ENCODE measurements at regions not wholly inside any gene's neighbourhood (a gene's known extent, or its start where the extent isn't known, plus 50 kb on each side); places are given as distances from the start of the nearest gene placed in this dataset.

- no peak for DNase-seq (ENCODE audit: low spot score)
These were observed 1010.0 kb downstream of the TYW1 start for GRCh38 chr7:68006619-68007018.

- peak; percentile 46 for DNase-seq (ENCODE audit: low spot score)
These were observed 1013.1 kb downstream of the TYW1 start for GRCh38 chr7:68009716-68010115.

GRCh38 chr7:68014031-68014736 is 1017.6 kb downstream of the TYW1 start:
- no peak for DNase-seq (ENCODE audit: low spot score)

- no peak for DNase-seq (ENCODE audit: low spot score)
These were observed 1018.7 kb downstream of the TYW1 start for GRCh38 chr7:68015122-68015977.

GRCh38 chr7:68015978-68016532 is 1019.4 kb downstream of the TYW1 start:
- DNase-seq (ENCODE audit: low spot score): no peak

GRCh38 chr7:68020102-68020501 is 1023.5 kb downstream of the TYW1 start:
- no peak for DNase-seq (ENCODE audit: low spot score)

- no peak for DNase-seq (ENCODE audit: low spot score)
These were observed 1028.7 kb downstream of the TYW1 start for GRCh38 chr7:68025369-68025768.

GRCh38 chr7:68030530-68030929 is 1033.9 kb downstream of the TYW1 start:
- DNase-seq (ENCODE audit: low spot score): no peak

- DNase-seq (ENCODE audit: low spot score): no peak
These were observed 1034.7 kb downstream of the TYW1 start for GRCh38 chr7:68031180-68031943.

- DNase-seq (ENCODE audit: low spot score): peak; percentile 92
These were observed 1042.1 kb downstream of the TYW1 start for GRCh38 chr7:68038621-68039314.

GRCh38 chr7:68041554-68041953 is 1044.9 kb downstream of the TYW1 start:
- DNase-seq (ENCODE audit: low spot score): no peak

- peak; percentile 49 for DNase-seq (ENCODE audit: low spot score)
These were observed 1046.9 kb downstream of the TYW1 start for GRCh38 chr7:68043546-68043945.

- DNase-seq (ENCODE audit: low spot score): no peak
These were observed 1054.0 kb downstream of the TYW1 start for GRCh38 chr7:68050627-68051026.

- DNase-seq (ENCODE audit: low spot score): no peak
These were observed 1061.4 kb downstream of the TYW1 start for GRCh38 chr7:68058014-68058413.

- no peak for DNase-seq (ENCODE audit: low spot score)
These were observed 1066.5 kb downstream of the TYW1 start for GRCh38 chr7:68063171-68063570.

- DNase-seq (ENCODE audit: low spot score): no peak
These were observed 1068.9 kb downstream of the TYW1 start for GRCh38 chr7:68065581-68065980.

GRCh38 chr7:68067845-68068244 is 1071.2 kb downstream of the TYW1 start:
- DNase-seq (ENCODE audit: low spot score): no peak

GRCh38 chr7:68070992-68071391 is 1074.4 kb downstream of the TYW1 start:
- DNase-seq (ENCODE audit: low spot score): no peak

- DNase-seq (ENCODE audit: low spot score): peak; percentile 82
These were observed 1077.1 kb downstream of the TYW1 start for GRCh38 chr7:68073701-68074100.

GRCh38 chr7:68074242-68074641 is 1077.6 kb downstream of the TYW1 start:
- DNase-seq (ENCODE audit: low spot score): peak; percentile 74

GRCh38 chr7:68078157-68078710 is 1081.6 kb downstream of the TYW1 start:
- DNase-seq (ENCODE audit: low spot score): no peak

All from A172 (cell line).